Kidney (tissue), 13 donors: ENCODE measurements at regions not wholly inside any gene's neighbourhood (a gene's known extent, or its start where the extent isn't known, plus 50 kb on each side); places are given as distances from the start of the nearest gene placed in this dataset.

Experiments
- DNase-seq, 5 donors: peaks; one replicate each; pipeline ENCODE4 v3.0.0-alpha.2; 2013 to 2020
- FAIRE-seq: peaks from 2 replicates; lab custom pipeline; 2012; peaks lifted over from hg19 to GRCh38; lab: Jason Lieb, UNC
- H3K27ac ChIP-seq, 2 donors: one replicate each; pipeline ENCODE4 v1.7.0; 2013; ENCODE audit warnings: low read depth in 2 of 2, low read length in 2 of 2, inconsistent platforms in 1 of 2
- H3K27me3 ChIP-seq: one replicate; pipeline ENCODE4 v1.7.1; 2013; ENCODE audit warnings: low read length, inconsistent platforms; ENCODE audit not compliant: control insufficient read depth, insufficient read depth
- H3K36me3 ChIP-seq, 3 donors: one replicate each; pipeline versions ENCODE4 v1.7.0 to v1.7.1; 2013; ENCODE audit warnings: low read length in 3 of 3, control low read depth in 1 of 3, inconsistent platforms in 1 of 3; ENCODE audit not compliant: insufficient read depth in 3 of 3, control insufficient read depth in 2 of 3
- H3K4me1 ChIP-seq, 3 donors: one replicate each; pipeline versions ENCODE4 v1.7.0 to v1.7.1; 2013; ENCODE audit warnings: low read length in 3 of 3, inconsistent platforms in 1 of 3, low read depth in 1 of 3; ENCODE audit not compliant: control insufficient read depth in 2 of 3, insufficient read depth in 2 of 3
- H3K4me3 ChIP-seq, 3 donors: one replicate each; pipeline versions ENCODE4 v1.7.0 to v1.8.1; 2013; ENCODE audit warnings: low read length in 3 of 3, control low read depth in 1 of 3, inconsistent platforms in 1 of 3
- H3K9ac ChIP-seq, 3 donors: one replicate each; pipeline versions ENCODE4 v1.7.0 to v1.7.1; 2013; ENCODE audit warnings: low read length in 3 of 3, control low read depth in 1 of 3, inconsistent platforms in 1 of 3
- H3K9me3 ChIP-seq, 3 donors: one replicate each; pipeline versions ENCODE4 v1.7.0 to v1.7.1; 2013; ENCODE audit warnings: low read length in 3 of 3, control low read depth in 1 of 3, inconsistent platforms in 1 of 3; ENCODE audit not compliant: control insufficient read depth in 2 of 3, insufficient read depth in 1 of 3
- CTCF ChIP-seq: IDR thresholded peaks from 3 replicates; pipeline ENCODE4 v1.5.1; 2012; ENCODE audit warnings: mild to moderate bottlenecking, moderate library complexity, borderline replicate concordance; ENCODE audit not compliant: insufficient read depth; ENCODE audit errors: extremely low read depth
- intact Hi-C: fragments of 100-400 bp; cut with DNase I; formaldehyde crosslinking; loops from one replicate; pipeline ENCODE4 v1.11.1; 2022
- donor health status: control.
- donor health status: control.
- donor health status: control.
- donor health status: control.
- donor health status: control.
- donor health status: DM: yes; HTN: yes; CAD: no.
- donor health status: Normal renal cell carcinoma (clear cell type).

GRCh38 chr15:79562403-79562815 is 130.3 kb downstream of the MINAR1 start:
- intact Hi-C loops = no loop called here
- H3K9ac ChIP-seq = no peak overlapping the region

GRCh38 chr15:79562899-79563298 is 130.8 kb downstream of the MINAR1 start:
- no peak for TF ChIP-seq CTCF
- FAIRE-seq (no peak), DNase-seq (no peak)
- Histone ChIP-seq H3K27ac (no peak overlapping the region), H3K9me3 (peaks cover 0 to 7% (median 2%) of the 10 kb centered on the region in 3 donors), H3K27me3 (peaks cover 2% of the 10 kb centered on the region), H3K4me3 (no peak overlapping the region), H3K4me1 (no peaks in the 10 kb centered on the region), H3K9ac (no peak overlapping the region), H3K36me3 (no peaks in the 10 kb centered on the region)
- intact Hi-C loops = no loop called here

More at GRCh38 chr15:79562403-79562815, 130.3 kb downstream of the MINAR1 start:
- Histone ChIP-seq H3K36me3 (no peaks in the 10 kb centered on the region), H3K4me3 (peak overlapping the region in 1 of 3 donors; percentile 30), H3K9me3 (peaks cover 0 to 3% (median 0%) of the 10 kb centered on the region in 3 donors), H3K27ac (no peak overlapping the region), H3K27me3 (peaks cover 2% of the 10 kb centered on the region), H3K4me1 (no peaks in the 10 kb centered on the region)
- peak in 4 of 5 donors; percentile 55 to 86 (median 68) for DNase-seq
- no peak for FAIRE-seq
- no peak for TF ChIP-seq CTCF

GRCh38 chr15:79570004-79570403 is 137.9 kb downstream of the MINAR1 start:
- no peaks in the 10 kb centered on the region for H3K27me3 ChIP-seq
- H3K36me3 ChIP-seq = no peaks in the 10 kb centered on the region
- FAIRE-seq (no peak), DNase-seq (no peak)
- H3K27ac ChIP-seq = no peak overlapping the region
- no peak overlapping the region for H3K9ac ChIP-seq
- TF ChIP-seq CTCF = no peak
- no peaks in the 10 kb centered on the region for H3K4me1 ChIP-seq
- intact Hi-C loops = no loop called here
- peaks cover 0 to 9% (median 3%) of the 10 kb centered on the region in 3 donors for H3K9me3 ChIP-seq
- H3K4me3 ChIP-seq = no peak overlapping the region
